HL-60 (cell line): ENCODE measurements at regions not wholly inside any gene's neighbourhood (a gene's known extent, or its start where the extent isn't known, plus 50 kb on each side); places are given as distances from the start of the nearest gene placed in this dataset.

ENCODE experiments used
- DNase-seq, 2 experiments: peaks; one replicate each; pipeline ENCODE4 v3.0.0-alpha.2; 2010 to 2020; ENCODE audit warnings: low read depth in 1 of 2, low spot score in 1 of 2
- H3K27ac ChIP-seq: fragments of 250-450 bp; sonication (Bioruptor Pico); replicated peaks from 2 replicates; pipeline ENCODE4 v1.5.1; 2020; ENCODE audit warnings: mild to moderate bottlenecking, moderate library complexity
- H3K27me3 ChIP-seq: fragments of 250-450 bp; sonication (Bioruptor Pico); 2 replicates; pipeline ENCODE4 v1.5.1; 2021; ENCODE audit warnings: mild to moderate bottlenecking, moderate library complexity; ENCODE audit not compliant: insufficient read depth, poor library complexity, severe bottlenecking
- H3K4me3 ChIP-seq: replicated peaks from 2 replicates; pipeline ENCODE4 v1.5.1; 2011; ENCODE audit warnings: mild to moderate bottlenecking, control low read depth, low read length; ENCODE audit not compliant: insufficient read depth
- GABPA ChIP-seq: IDR thresholded peaks from 2 replicates; pipeline ENCODE4 v1.6.1; 2012; ENCODE audit warnings: low read depth
- POLR2AphosphoS5 ChIP-seq: IDR thresholded peaks from 2 replicates; pipeline ENCODE4 v1.6.1; 2012; ENCODE audit warnings: low read depth
- SPI1 ChIP-seq: IDR thresholded peaks from 2 replicates; pipeline ENCODE4 v1.6.1; 2012; ENCODE audit warnings: low read depth, mild to moderate bottlenecking, borderline replicate concordance
- TF ChIP-seq, protein P1 (sequence below): IDR thresholded peaks from one replicate; pipeline ENCODE4 v1.5.1; 2011; ENCODE audit warnings: low read length, control low read depth, inconsistent platforms; ENCODE audit not compliant: insufficient read depth
- TF ChIP-seq, protein P2 (sequence below): IDR thresholded peaks from 2 replicates; pipeline ENCODE4 v1.6.1; 2012; ENCODE audit warnings: low read depth; ENCODE audit not compliant: insufficient replicate concordance

DNA sequence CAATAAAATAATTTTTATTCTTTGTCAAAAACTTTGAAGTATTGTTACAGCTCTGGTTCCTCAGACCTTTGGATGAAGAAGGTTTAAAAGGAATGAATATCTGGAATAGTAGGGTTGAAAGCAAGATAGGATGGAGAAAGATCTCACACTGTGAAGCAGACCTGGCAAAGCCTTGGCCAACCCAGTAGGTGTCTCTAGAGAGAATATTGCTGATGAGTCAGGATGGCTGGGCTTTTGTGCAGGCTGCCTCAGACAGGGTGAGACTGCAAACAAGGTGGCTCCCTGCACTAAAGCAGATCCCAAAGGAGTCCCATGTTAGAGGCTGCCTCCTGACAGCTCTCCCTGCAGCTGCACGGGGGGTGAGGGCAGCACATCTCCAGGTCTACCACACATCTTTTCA is 226.0 kb upstream of the ITGA4 start:
- TF ChIP-seq SPI1 (no peak), POLR2AphosphoS5 (no peak)
- TF ChIP-seq, protein P1, sequence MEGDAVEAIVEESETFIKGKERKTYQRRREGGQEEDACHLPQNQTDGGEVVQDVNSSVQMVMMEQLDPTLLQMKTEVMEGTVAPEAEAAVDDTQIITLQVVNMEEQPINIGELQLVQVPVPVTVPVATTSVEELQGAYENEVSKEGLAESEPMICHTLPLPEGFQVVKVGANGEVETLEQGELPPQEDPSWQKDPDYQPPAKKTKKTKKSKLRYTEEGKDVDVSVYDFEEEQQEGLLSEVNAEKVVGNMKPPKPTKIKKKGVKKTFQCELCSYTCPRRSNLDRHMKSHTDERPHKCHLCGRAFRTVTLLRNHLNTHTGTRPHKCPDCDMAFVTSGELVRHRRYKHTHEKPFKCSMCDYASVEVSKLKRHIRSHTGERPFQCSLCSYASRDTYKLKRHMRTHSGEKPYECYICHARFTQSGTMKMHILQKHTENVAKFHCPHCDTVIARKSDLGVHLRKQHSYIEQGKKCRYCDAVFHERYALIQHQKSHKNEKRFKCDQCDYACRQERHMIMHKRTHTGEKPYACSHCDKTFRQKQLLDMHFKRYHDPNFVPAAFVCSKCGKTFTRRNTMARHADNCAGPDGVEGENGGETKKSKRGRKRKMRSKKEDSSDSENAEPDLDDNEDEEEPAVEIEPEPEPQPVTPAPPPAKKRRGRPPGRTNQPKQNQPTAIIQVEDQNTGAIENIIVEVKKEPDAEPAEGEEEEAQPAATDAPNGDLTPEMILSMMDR, result no peak
- TF ChIP-seq, protein P2, sequence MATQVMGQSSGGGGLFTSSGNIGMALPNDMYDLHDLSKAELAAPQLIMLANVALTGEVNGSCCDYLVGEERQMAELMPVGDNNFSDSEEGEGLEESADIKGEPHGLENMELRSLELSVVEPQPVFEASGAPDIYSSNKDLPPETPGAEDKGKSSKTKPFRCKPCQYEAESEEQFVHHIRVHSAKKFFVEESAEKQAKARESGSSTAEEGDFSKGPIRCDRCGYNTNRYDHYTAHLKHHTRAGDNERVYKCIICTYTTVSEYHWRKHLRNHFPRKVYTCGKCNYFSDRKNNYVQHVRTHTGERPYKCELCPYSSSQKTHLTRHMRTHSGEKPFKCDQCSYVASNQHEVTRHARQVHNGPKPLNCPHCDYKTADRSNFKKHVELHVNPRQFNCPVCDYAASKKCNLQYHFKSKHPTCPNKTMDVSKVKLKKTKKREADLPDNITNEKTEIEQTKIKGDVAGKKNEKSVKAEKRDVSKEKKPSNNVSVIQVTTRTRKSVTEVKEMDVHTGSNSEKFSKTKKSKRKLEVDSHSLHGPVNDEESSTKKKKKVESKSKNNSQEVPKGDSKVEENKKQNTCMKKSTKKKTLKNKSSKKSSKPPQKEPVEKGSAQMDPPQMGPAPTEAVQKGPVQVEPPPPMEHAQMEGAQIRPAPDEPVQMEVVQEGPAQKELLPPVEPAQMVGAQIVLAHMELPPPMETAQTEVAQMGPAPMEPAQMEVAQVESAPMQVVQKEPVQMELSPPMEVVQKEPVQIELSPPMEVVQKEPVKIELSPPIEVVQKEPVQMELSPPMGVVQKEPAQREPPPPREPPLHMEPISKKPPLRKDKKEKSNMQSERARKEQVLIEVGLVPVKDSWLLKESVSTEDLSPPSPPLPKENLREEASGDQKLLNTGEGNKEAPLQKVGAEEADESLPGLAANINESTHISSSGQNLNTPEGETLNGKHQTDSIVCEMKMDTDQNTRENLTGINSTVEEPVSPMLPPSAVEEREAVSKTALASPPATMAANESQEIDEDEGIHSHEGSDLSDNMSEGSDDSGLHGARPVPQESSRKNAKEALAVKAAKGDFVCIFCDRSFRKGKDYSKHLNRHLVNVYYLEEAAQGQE, result no peak
- DNase-seq, result no peak

DNA sequence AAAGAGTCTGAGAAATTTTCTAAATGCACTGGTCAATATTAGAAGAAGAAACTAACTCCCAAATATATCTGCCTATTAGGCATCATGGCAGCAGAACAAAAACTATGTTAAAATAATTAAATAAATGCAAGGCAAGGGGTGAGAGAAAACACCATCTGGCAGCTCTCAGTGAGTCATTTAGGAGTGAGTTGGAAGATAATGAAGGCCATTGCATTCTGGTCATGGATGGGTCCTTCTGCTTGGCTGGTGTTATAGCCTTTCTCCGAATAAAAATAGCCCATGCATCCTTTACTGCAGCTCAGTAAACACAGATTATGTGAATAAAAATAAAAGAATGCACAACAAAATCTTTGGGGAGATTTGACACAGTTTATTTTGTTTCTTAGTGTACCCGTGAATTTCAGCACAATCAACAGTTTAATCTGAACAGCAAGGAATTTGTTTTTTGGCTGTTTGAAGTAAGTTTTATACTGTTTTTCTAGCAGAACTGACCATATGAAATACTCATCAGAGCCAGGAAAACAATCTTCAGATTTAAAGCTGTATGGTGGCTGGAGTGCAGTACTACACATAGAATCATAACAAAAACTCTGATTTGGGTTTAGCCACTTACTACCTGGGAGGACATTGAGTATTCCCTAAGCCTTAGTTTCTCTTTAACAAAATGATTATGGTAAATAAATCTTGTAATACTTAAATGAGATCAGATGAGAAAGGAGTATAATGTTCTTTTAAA is 225.1 kb upstream of the ITGA4 start:
- no peak for DNase-seq
- Histone ChIP-seq H3K4me3 (no peak overlapping the region), H3K27ac (no peak overlapping the region), H3K27me3 (no peaks in the 10 kb centered on the region)
- no peak for TF ChIP-seq SPI1

More for the DNA sequence above, 226.0 kb upstream of the ITGA4 start:
- no peak overlapping the region for H3K27ac ChIP-seq
- no peaks in the 10 kb centered on the region for H3K27me3 ChIP-seq
- H3K4me3 ChIP-seq, result no peak overlapping the region

DNA sequence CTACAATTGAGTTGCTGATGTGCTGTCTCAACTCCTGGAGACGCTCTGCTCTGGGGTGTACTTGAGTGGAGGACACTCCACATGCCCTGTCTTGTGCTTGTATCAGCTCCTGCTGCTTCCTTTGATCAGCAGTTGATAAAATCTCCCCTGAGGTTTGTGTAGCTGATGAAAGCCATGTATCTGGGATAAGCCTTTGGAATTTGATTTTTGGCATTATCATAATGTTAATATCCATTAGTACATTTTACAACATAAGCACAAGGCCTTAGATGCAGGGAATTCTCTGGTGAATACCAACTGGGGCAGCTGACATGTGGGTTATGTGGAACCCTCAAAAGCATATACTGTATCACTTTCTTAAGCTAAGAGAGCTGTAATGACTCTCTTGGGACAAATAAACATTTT is 222.7 kb upstream of the ITGA4 start:
- Histone ChIP-seq H3K27ac (no peak overlapping the region), H3K4me3 (no peak overlapping the region), H3K27me3 (no peaks in the 10 kb centered on the region)
- DNase-seq, result no peak
- TF ChIP-seq GABPA (no peak), SPI1 (no peak), POLR2AphosphoS5 (no peak)
- TF ChIP-seq, protein P1, result no peak
- TF ChIP-seq, protein P2, result no peak

DNA sequence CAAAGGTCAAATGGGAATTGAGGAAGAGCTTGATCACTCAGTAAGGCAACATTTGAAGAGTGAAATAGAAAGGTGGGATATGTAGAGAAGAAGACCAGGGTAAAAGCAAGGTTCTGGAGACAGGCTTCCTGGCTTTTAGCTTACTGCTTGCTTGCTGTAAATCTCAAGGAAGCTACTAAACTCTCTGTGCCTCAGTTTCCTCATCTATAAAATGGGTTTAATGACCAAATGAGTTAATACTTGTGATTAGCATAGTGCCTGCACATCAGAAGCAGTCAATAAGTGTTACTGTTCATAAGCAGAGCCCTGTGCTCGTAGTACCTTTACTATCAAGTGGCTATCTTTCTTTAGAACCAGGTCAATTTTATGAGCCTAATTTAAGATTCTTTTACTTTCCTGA is 222.2 kb upstream of the ITGA4 start:
- no peak overlapping the region for H3K4me3 ChIP-seq
- no peak for DNase-seq
- TF ChIP-seq, protein P1, result no peak
- TF ChIP-seq GABPA (no peak), SPI1 (no peak), POLR2AphosphoS5 (no peak)
- no peaks in the 10 kb centered on the region for H3K27me3 ChIP-seq
- no peak overlapping the region for H3K27ac ChIP-seq
